HPDE6-E6E7 (cell line): ENCODE measurements at regions not wholly inside any gene's neighbourhood (a gene's known extent, or its start where the extent isn't known, plus 50 kb on each side); places are given as distances from the start of the nearest gene placed in this dataset.
"Not testable (repeated sequence)": the region's sequence is repeated elsewhere in the genome, so short reads cannot be mapped to it uniquely, and the experiment has no call there.

Source experiments
- DNase-seq: peaks from one replicate; pipeline ENCODE4 v3.0.0; 2011; ENCODE audit warnings: missing footprints; ENCODE audit errors: extremely low spot score

DNA sequence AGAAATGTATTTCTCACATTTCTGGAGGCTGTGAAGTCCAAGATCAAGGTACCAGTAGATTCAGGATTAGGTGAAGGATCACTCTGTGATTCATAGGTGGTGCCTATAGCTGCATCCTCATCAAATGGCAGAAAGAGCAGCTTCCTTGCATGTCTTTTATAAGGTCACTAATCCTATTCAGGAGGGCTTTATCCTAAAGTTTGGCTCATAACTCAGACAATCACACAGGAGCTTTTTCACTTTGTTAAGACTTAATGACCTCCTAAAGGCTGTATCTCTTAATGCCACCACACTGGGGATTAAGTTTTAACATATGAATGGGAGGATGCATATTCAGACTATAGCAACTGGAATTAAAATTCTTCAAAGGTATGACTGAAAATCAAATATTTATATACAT lies 861.1 kb downstream of the DACH1 start:
- DNase-seq = no peak

DNA sequence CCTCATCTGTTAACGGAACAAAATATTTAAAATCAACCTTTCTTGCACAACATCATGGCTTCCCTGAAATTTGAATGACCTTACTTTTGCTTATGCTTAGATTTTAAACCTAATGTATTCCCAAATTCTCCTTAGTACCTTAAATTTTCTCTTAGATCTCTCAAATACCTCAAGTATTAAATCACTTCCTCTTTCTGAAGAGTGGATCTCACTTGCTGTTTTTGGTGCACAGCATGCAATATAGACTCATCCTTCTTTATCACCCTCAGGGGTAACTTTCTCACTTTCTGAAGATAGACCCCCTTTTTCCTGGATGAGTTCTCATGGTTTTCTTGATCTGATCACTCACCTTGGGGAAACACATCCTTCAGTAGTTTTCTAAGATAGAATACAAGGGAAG lies 871.7 kb downstream of the DACH1 start:
- DNase-seq = no peak

DNA sequence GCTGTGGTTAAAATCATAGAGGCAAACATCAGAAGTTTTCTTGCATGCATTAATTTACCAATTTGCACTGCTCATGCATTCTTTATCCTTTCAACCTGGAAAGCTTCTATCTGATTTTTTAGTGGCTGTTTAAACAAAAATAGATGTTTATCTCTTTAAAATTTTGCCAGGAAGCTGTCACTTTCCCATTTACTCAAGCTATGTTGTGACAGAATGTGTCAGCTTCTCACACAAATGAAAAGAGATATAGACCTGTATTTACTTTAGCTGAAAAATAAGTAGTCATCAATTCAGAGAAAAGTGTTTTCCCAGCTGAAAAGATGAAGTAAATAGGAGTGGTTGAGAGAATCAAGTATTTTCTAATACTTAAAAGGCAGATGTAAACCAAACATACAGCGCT lies 872.8 kb downstream of the DACH1 start:
- DNase-seq = no peak

DNA sequence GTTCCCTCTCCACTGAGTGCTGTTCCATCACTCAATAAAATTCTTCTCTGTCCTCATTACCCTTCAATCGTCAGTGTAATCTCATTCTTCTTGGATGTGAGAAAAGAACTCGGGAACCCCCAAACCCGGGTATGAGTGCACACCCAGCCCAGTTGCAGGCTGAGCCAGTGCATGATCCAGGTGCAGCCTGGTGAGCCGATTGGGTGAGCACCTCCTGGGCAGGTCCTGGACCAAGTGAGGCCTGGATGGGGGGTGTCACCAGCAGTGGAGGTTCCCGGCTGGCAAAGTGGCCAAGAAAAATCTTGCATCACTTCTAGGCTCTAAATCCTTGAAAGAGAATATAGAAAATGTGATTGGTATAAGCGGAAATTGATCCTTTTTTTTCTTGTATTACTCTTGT lies 878.8 kb upstream of the KLHL1 start:
- DNase-seq = no peak

DNA sequence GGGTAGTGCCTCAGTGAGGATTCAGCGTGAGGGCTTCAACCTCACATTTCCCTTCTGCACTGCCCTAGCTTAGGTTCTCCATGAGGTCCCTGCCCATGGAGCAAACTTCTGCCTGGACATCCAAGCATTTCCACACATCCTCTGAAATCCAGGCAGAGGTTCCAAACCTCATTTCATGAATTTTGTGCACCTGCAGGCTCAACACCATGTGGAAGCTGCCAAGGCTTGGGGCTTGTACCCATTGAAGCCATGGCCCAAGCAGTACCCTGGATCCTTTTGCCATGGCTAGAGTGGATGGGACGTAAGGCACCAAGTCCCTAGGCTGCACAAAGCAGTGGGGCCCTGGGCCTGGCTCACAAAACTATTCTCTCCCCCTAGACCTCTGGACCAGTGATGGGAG lies 877.1 kb upstream of the KLHL1 start:
- DNase-seq = no peak

DNA sequence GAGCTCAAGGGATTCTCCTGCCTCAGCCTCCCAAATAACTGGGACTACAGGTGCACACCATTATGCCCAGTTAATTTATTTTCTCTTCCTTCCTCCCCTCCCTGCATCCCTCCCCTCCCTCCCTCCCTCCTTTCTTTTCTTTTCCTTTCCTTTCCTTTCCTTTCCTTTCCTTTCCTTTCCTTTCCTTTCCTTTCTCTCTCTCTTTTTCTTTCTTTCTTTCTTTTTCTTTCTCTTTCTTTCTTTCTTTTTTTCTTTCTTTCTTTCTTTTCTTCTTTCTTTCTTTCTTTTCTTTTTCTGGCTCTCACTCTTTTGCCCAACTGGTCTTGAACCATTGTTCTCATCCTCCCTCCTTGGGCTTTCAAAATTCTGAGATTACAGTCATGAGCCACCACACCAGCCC lies 873.0 kb upstream of the KLHL1 start:
- DNase-seq = not testable (repeated sequence)

DNA sequence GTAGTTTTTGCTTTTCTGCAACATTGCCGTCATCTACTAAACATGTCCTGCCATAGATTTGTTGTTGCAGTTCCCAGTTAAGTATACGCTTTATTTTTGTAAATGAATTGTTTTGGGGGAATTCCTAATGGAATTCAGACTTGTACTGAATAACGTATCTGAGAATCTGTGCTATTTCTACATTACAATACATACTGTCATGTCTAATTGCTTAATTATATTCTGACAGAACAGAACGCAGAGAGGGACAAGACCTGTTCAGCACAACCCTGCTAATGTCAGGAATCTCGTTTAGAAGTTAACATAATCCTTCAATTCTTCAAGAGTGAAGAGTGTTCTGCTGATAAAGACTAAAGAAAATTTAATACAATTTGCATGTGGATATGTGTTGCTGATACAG lies 861.1 kb upstream of the KLHL1 start:
- DNase-seq = no peak

DNA sequence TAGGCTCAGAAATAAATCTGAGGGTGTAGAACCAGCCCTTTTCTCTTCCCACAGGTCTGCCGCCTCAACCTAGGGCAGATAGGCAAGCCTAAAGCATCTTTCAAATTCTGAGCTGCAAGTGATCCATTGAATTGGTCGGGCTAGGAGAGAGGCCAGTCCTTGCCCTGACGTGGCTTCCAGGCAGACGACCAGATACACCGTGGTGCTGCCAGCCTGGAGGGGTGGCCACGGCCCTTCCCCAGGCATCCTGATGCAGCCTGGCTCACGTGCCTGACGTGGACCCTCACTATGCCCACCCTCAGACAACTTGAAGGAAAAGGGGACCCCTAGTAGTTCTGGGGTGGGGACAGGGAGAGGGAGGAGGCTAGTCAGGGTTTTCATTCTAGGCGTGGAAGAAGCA lies 859.3 kb upstream of the KLHL1 start:
- no peak for DNase-seq

DNA sequence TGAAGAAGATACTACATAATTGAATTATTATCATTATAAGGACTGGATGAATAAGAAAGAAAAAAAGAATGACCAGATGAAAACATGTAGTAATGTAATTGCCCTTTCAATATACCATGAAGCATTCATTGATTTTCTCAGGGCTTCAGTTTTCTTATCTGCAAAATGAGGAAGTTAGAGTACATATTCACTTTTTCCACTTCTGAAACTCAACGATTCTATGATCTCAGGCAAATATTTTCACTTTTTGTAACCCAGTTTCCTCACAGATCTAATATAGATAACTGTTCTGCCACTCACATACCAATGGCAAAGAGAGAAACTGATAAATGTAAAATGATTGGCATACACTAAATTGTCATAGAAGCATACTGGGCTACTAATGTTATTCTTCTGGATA lies 856.6 kb upstream of the KLHL1 start:
- DNase-seq = no peak

DNA sequence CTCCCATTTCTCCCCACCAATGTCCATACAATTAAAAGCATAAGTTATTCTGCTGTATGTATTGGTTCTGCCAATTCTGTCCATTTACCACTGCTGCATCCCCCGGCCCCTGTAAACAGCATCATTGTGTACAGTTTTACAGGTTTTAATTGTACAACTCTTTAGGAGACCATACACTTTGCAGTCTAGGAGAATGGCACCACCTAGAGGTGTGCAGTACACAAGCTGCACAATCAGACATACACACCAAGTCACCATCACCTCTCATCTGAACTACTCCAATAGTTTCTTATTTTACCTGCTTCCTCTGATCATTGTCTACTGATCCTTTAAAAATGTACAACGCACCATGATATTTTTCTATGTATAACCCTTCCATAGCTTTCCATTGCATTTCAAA lies 855.9 kb upstream of the KLHL1 start:
- DNase-seq = peak; percentile 0

DNA sequence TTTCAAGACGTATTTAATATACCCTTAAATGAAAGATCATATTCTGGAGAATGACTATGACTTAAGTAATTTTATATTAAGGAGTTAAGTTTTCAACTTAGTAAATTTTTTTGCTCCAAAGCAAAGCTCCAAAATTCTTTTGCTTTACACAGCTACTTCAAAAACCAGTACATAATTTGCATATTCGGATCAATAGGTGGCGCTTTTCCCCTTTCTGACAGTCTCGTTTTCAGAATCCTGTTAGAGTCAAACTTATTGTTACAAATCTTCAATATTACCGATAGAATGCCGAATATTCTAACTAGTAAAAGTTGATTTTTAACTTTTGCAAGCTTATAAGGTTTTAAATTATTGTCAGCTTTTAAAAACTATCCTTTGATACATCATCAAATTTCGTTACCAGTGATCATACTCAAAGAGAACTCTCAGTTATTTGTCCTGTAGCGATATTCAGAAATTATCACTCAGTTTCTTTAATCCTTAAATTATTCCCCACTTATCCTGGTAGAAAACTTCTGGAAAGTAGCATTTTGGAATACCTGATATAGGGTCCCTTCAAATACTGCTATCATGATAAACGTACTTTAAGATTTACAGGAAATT lies 852.7 kb upstream of the KLHL1 start:
- DNase-seq = no peak

DNA sequence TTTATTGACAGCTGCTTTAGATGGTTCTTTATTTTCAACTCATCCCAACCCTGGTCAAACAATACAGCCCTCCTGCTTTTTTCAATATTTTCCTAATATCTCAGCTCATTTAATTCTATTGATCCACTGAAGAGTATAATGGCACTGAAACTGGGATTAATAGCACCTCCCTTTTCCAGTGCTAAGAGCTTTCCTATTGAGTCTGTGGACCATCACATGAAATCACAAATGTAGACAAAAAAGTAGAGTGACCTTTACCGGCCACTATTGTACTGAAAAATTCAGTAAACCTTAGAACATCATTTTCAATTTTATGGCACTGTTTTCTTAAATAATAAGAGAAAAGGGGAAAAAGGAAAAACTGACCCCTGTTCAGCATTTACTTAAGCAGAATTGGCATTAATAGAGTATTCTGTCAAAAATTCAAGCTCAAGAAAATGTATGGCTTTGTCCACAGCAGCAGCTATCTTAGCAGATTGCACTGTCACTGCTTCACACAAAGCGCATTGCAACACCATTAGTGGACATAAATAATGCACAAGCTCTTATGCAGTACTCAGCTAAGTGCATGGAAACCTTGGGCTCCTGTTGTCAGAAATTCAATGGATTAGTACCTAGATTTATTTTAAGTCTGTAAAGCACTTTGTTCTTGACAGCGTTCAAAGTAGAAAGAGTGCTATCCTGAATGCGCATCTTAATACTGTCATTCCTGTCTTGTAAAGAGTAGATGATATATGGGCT lies 851.0 kb upstream of the KLHL1 start:
- no peak for DNase-seq

DNA sequence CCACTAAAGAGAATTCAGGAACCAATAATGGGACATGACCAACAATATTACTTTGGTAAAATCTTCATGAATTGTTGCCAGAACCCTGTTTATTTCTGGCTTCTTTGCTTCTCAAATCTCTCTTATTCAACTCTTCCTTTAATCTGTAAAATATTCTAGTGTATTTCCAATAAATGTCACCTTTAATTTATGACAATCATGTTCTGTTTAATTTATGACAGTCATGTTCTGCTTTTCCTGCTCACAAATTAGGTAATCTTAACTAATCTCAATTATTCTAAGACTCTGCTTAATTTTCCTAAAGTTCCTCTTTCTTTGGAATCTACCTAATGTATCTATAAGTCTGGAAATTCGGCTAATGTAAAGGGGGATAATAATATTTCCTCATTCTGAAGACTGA lies 847.6 kb upstream of the KLHL1 start:
- DNase-seq = no peak

DNA sequence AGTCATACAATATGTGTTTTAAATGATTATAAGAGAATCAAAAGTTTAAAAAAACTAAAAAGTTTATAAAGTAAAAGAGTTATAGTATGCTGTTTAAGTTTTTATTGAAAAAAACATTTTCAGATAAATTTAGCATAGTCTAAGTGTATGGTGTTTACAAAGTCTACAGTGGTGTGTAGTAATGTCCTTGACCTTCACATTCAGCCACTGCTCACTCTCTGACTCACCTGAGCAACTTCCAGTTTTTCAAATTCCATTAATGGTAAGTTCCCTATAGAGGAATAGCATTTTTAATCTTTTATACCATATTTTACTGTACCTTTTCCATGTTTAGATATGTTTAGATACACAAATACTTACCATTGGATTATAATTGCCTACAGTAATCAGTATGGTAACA lies 842.4 kb upstream of the KLHL1 start:
- no peak for DNase-seq

DNA sequence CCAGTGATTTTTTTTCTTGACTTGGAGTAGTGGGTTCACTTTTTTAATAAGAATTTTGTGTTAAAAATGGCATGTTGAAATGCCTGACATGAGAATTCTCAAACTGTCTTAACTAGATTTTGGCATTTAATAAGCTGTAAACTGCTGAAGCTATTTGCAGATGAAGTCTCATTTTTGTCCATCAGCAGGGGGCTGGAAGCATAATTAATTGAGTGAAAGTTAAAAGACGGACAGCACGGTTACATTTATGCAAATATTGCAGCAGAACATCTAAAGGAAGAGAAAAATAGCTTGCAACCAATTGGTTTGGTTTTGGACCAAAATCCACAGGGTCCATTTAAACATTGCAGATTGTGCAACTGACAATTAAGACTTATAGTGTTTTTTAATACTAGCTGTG lies 837.3 kb upstream of the KLHL1 start:
- no peak for DNase-seq

DNA sequence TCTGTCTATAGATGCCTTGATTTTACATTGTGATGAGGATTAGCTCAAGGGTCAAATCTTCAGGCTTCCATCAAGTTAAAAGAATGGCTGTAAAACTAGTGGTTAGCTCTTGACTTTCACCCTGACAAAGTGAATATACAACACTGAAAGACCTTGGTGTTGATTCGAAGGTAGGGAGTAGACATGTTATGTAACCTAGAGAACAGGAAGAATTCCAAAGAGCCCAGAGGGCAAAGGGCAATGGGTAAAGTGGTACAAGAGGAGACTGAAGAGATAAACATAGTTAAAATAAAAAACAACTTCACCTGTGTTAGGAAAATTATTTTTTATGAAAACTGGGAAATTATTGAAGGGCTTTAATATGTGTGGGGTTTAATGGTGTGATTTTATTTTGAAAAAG lies 833.2 kb upstream of the KLHL1 start:
- DNase-seq = no peak

DNA sequence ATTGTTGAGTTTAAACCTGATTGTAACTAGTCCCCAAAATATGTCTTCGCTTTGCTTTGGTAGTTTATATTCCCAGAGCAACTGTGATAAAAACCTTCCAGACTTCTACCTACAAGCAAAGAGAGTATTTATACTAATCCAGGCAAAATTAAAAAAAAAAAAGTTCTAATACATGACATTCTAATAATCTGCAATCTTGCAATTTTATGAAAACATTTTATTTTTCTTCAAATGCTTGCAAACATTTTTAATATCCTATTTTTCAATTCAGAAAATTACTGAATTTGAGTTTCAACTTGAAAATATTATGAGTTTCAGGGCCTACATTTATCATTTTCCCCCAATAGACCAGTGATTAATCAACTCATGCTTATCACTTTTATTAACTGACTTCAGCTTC lies 830.2 kb upstream of the KLHL1 start:
- no peak for DNase-seq

DNA sequence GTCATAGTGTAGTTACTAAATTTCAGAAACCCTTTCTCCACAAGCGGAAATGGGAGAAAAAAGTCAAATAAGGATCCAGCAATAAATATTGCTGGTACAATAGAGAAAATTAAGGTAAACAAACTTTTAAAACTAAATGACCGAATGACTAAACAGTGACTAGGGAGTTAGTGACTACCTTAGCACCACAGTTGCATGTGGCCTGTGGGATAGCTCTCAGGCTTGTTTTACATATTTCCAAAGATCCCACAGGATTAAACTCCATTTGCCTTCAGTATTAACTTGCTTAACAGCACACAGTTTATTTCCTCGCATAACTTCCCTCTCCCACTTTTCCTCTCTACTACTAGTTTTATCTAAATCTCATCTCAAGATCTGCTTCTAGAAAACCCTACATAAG lies 824.3 kb upstream of the KLHL1 start:
- DNase-seq = no peak

DNA sequence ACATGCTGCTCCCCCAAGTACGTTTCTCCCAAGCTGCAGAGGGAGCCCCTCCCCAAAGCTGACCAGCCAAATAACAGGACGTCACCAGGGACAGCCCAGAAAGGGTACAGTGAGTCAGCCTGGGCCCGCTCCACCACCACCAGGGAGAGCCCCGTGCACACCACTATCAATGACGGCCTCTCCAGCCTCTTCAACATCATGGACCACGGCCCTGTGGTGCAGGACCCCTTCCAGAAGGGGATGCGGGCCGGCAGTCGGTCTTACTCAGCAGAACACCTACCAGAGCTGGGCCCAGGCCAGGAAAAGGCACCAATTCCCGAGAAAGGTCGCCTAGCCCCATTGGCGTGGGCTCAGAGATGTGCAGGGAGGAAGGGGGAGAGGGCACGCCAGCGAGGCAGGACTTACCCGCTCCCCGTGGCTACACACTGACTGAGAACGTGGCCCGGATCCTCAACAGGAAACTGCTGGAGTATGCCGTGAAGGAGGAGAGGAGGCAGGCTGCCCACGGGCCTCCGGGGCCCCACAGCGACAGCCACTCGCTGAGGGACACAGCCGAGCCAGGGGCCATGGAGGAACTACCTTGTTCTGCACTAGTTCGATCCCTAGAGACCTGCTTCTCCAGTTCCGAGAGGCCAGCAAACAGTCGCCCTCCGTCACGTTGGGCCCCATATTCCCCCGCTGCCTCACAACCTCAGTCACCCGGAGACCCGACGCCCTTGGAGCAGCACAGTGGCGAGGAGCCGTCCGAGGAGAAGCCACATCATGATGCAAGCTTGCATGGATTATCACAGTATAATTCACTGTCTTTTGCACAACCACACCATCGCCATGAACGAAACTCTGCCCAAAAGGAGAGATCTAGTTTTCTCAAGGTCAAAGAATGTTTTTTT lies 815.9 kb upstream of the KLHL1 start:
- no peak for DNase-seq

DNA sequence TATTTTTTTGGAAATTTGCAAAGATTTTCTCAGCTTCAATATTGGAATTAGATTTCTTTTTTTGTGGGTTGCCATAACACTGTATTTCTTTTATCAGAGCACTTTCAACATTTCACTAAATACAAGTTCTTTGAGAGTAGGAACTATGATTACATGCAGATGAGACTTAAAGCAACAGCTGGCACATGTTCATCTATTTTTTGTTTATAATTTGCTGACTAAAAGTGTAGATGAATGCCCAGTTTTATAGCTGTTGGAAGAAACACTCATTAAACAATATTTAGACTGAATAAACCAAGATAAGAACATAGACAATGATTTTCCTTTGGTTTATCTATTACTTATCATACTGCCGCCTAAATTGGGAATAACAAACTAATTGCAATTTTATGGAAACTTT lies 803.0 kb upstream of the KLHL1 start:
- DNase-seq = no peak

DNA sequence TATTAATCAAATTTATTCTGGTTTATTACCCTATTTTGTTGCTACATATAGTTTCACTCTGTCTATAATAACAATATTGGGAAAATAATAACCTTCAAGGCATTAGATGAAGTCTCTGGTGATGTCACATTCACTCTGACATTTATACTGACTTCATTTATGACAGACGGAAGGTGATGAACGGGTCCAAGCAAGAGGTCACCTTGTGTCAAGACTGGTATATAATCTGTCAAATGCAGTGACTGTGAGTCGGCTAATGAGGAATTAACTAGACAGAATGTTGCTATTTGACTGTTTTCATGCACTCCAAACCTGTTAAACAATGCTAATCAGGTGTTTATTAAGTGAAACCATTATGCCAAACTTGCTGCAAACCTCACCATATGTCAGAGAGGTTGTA lies 800.5 kb upstream of the KLHL1 start:
- DNase-seq = no peak

DNA sequence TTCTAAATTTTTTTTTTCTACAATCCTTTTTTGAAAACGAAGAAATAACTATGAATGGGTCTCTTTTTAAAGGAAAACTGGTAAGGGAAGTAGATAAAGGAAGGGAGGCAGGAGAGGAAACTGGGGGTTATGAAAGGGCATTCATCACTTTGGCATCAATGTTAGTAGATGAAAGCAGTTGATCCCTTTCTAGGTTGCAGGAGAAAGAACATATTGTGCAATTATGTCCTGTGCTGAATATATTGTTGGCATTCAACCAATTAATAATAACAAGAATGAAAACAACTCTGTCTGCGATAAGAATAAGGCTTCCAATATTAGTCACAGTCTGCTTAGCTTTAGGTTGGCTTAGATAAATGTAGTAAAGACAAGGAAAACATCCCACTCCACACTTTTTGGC lies 796.8 kb upstream of the KLHL1 start:
- peak; percentile 1 for DNase-seq

DNA sequence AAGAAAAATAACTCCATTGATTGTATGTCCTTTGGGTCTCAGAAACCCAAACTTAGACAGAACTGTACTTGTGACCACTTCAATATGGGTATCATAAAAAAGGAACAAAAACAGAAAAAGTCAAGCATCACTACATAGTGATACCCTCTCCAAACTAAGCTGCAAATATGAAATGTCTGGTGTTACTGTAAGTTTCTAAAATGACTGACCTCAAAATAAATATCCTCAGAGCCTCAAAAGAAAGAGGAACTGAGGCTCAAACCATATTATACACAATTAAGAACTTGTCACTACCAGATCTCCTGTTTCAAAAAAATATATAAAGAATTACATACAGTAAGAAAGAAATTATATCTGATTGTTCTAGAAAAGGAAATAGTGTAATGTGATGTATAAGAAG lies 787.9 kb upstream of the KLHL1 start:
- no peak for DNase-seq
